Prostate gland (tissue), 2 donors: ENCODE measurements at regions not wholly inside any gene's neighbourhood (a gene's known extent, or its start where the extent isn't known, plus 50 kb on each side); places are given as distances from the start of the nearest gene placed in this dataset.

Experiments used
- POLR2AphosphoS5 ChIP-seq: sonication (generic); formaldehyde crosslinking; IDR thresholded peaks from one replicate; pipeline ENCODE4 v1.6.1; 2017; ENCODE audit warnings: antibody characterized with exemption
- TF ChIP-seq, protein P1 (sequence below), 4 experiments: fragments of 200-600 bp in 2 of 4; fragments of 450-650 bp in 2 of 4; sonication (generic) in 2 of 4; IDR thresholded peaks; 1 replicate in 3 of 4; 2 replicates in 1 of 4; pipeline ENCODE4 v1.5.1; 2016 to 2019; ENCODE audit warnings: antibody characterized with exemption in 4 of 4, mild to moderate bottlenecking in 2 of 4, moderate library complexity in 2 of 4

DNA sequence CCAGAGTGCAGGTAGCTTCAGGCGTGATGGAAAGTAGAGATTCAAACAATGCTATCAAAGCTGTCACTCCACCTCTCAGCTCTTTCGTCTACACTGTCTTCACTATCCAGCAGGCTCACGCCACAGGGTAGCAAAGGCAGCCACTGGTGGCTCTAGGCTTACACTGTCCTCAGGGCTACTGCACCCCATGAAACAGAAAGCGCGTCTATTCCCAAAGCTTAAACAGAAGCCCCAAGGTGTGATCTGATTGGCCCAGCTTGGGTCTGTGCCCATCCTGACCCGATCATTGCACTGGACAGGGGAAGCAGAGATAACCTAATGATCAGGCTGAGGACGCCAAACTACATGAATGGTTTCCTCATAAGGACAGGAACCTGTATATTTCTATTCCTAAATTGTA is 100.1 kb downstream of the PDCL3 start:
- TF ChIP-seq, protein P1, sequence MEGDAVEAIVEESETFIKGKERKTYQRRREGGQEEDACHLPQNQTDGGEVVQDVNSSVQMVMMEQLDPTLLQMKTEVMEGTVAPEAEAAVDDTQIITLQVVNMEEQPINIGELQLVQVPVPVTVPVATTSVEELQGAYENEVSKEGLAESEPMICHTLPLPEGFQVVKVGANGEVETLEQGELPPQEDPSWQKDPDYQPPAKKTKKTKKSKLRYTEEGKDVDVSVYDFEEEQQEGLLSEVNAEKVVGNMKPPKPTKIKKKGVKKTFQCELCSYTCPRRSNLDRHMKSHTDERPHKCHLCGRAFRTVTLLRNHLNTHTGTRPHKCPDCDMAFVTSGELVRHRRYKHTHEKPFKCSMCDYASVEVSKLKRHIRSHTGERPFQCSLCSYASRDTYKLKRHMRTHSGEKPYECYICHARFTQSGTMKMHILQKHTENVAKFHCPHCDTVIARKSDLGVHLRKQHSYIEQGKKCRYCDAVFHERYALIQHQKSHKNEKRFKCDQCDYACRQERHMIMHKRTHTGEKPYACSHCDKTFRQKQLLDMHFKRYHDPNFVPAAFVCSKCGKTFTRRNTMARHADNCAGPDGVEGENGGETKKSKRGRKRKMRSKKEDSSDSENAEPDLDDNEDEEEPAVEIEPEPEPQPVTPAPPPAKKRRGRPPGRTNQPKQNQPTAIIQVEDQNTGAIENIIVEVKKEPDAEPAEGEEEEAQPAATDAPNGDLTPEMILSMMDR (IDR thresholded peaks at IDR 0.05) = no peak
- TF ChIP-seq POLR2AphosphoS5 = no peak
